Neural crest cell (in vitro differentiated cells): ENCODE measurements at regions not wholly inside any gene's neighbourhood (a gene's known extent, or its start where the extent isn't known, plus 50 kb on each side); places are given as distances from the start of the nearest gene placed in this dataset.
"Not testable (repeated sequence)": the region's sequence is repeated elsewhere in the genome, so short reads cannot be mapped to it uniquely, and the experiment has no call there.

Experiments used
- DNase-seq: peaks from one replicate; pipeline ENCODE4 v3.0.0; 2021; ENCODE audit warnings: low read depth, mixed read lengths, low spot score
- H3K27ac Mint-ChIP-seq: one replicate; pipeline ENCODE4 v1.8.0; 2021; ENCODE audit warnings: mild to moderate bottlenecking, mixed read lengths; ENCODE audit not compliant: unreplicated experiment
- H3K27me3 Mint-ChIP-seq: 2 replicates; pipeline ENCODE4 v1.8.0; 2021; ENCODE audit warnings: low read depth, mild to moderate bottlenecking, mixed read lengths
- H3K36me3 Mint-ChIP-seq: 2 replicates; pipeline ENCODE4 v1.8.0; 2021; ENCODE audit warnings: low read depth, mild to moderate bottlenecking, mixed read lengths
- H3K4me1 Mint-ChIP-seq: 2 replicates; pipeline ENCODE4 v1.8.0; 2021; ENCODE audit warnings: mixed read lengths
- H3K4me3 Mint-ChIP-seq: one replicate; pipeline ENCODE4 v1.8.0; 2021; ENCODE audit warnings: mild to moderate bottlenecking, mixed read lengths
- H3K9me3 Mint-ChIP-seq: 2 replicates; pipeline ENCODE4 v1.8.0; 2021; ENCODE audit warnings: mixed read lengths
- CTCF ChIP-seq: fragments of 200-600 bp; sonication (generic); conservative IDR thresholded peaks from 2 replicates; pipeline ENCODE4 v1.5.0; 2021; ENCODE audit warnings: antibody characterized with exemption, mild to moderate bottlenecking

- DNase-seq: no peak
- H3K36me3 Mint-ChIP-seq: no peaks in the 10 kb centered on the region
- peaks cover 6% of the 10 kb centered on the region for H3K27me3 Mint-ChIP-seq
- H3K4me3 Mint-ChIP-seq: no peak overlapping the region
- no peaks in the 10 kb centered on the region for H3K4me1 Mint-ChIP-seq
- no peak for TF ChIP-seq CTCF
- H3K9me3 Mint-ChIP-seq: peaks cover 10% of the 10 kb centered on the region
- no peak overlapping the region for H3K27ac Mint-ChIP-seq
These were observed 475.9 kb upstream of the SMARCA2 start for GRCh38 chr9:1539216-1539615.

GRCh38 chr9:1550636-1551035 is 464.5 kb upstream of the SMARCA2 start:
- H3K9me3 Mint-ChIP-seq: peaks cover 16% of the 10 kb centered on the region
- H3K36me3 Mint-ChIP-seq: peaks cover 3% of the 10 kb centered on the region
- H3K27me3 Mint-ChIP-seq: peaks cover 3% of the 10 kb centered on the region
- no peaks in the 10 kb centered on the region for H3K4me1 Mint-ChIP-seq
- no peak for TF ChIP-seq CTCF
- H3K4me3 Mint-ChIP-seq: no peak overlapping the region
- H3K27ac Mint-ChIP-seq: no peak overlapping the region
- no peak for DNase-seq

- Mint-ChIP-seq H3K4me3 (no peak overlapping the region), H3K4me1 (no peaks in the 10 kb centered on the region), H3K27ac (no peak overlapping the region), H3K36me3 (no peaks in the 10 kb centered on the region), H3K27me3 (peaks cover 3% of the 10 kb centered on the region), H3K9me3 (peaks cover 11% of the 10 kb centered on the region)
- DNase-seq: no peak
- no peak for TF ChIP-seq CTCF
These were observed 460.8 kb upstream of the SMARCA2 start for GRCh38 chr9:1554081-1555035.

GRCh38 chr9:1558666-1559065 is 456.5 kb upstream of the SMARCA2 start:
- not testable (repeated sequence) for DNase-seq, H3K4me3 Mint-ChIP-seq, H3K27ac Mint-ChIP-seq, H3K9me3 Mint-ChIP-seq, H3K4me1 Mint-ChIP-seq, H3K27me3 Mint-ChIP-seq, H3K36me3 Mint-ChIP-seq

GRCh38 chr9:1575939-1576338 is 439.2 kb upstream of the SMARCA2 start:
- H3K27me3 Mint-ChIP-seq: no peaks in the 10 kb centered on the region

More at GRCh38 chr9:1575939-1576338, 439.2 kb upstream of the SMARCA2 start:
- DNase-seq: no peak
- H3K9me3 Mint-ChIP-seq: peaks cover 7% of the 10 kb centered on the region
- no peak overlapping the region for H3K27ac Mint-ChIP-seq
- no peak for TF ChIP-seq CTCF
- H3K36me3 Mint-ChIP-seq: no peaks in the 10 kb centered on the region
- H3K4me1 Mint-ChIP-seq: no peaks in the 10 kb centered on the region
- H3K4me3 Mint-ChIP-seq: no peak overlapping the region
